Endothelial cell of umbilical vein (primary cell): ENCODE measurements at regions not wholly inside any gene's neighbourhood (a gene's known extent, or its start where the extent isn't known, plus 50 kb on each side); places are given as distances from the start of the nearest gene placed in this dataset.
"Not testable (repeated sequence)": the region's sequence is repeated elsewhere in the genome, so short reads cannot be mapped to it uniquely, and the experiment has no call there.

Experiments
- POLR2A ChIP-seq: IDR thresholded peaks from 2 replicates; pipeline ENCODE4 v1.6.1; 2012; ENCODE audit warnings: low read depth, mild to moderate bottlenecking, control low read depth, low read length
- TF ChIP-seq, protein P1 (sequence below), 2 donors: IDR thresholded peaks; 1 replicate in 1 of 2; 2 replicates in 1 of 2; pipeline ENCODE4 v1.5.1; 2011; ENCODE audit warnings: low read length in 2 of 2, mild to moderate bottlenecking in 2 of 2, moderate library complexity in 2 of 2, control low read depth in 1 of 2, inconsistent platforms in 1 of 2, low read depth in 1 of 2; ENCODE audit not compliant: insufficient read depth in 1 of 2; ENCODE audit errors: extremely low read depth in 1 of 2

DNA sequence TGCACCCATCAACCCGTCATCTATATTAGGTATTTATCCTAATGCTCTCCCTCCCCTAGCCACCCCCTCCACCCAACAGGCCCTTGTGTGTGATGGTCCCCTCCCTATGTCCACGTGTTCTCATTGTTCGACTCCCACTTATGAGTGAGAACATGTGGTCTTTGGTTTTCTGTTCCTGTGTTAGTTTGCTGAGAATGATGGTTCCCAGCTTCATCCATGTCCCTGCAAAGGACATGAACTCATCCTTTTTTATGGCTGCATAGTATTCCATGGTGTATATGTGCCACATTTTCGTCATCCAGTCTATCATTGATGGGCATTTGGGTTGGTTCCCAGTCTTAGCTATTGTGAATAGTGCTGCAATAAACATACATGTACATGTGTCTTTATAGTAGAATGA, 253.4 kb downstream of the FOXD2 start:
- not testable (repeated sequence) for TF ChIP-seq POLR2A
- TF ChIP-seq, protein P1, sequence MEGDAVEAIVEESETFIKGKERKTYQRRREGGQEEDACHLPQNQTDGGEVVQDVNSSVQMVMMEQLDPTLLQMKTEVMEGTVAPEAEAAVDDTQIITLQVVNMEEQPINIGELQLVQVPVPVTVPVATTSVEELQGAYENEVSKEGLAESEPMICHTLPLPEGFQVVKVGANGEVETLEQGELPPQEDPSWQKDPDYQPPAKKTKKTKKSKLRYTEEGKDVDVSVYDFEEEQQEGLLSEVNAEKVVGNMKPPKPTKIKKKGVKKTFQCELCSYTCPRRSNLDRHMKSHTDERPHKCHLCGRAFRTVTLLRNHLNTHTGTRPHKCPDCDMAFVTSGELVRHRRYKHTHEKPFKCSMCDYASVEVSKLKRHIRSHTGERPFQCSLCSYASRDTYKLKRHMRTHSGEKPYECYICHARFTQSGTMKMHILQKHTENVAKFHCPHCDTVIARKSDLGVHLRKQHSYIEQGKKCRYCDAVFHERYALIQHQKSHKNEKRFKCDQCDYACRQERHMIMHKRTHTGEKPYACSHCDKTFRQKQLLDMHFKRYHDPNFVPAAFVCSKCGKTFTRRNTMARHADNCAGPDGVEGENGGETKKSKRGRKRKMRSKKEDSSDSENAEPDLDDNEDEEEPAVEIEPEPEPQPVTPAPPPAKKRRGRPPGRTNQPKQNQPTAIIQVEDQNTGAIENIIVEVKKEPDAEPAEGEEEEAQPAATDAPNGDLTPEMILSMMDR (IDR thresholded peaks at IDR 0.05; ENCODE audit: extremely low read depth in 1 of 2, insufficient read depth in 1 of 2, low read depth in 1 of 2, low read length in 2 of 2), result not testable (repeated sequence)
